HG02943 (cell line): ENCODE measurements at regions not wholly inside any gene's neighbourhood (a gene's known extent, or its start where the extent isn't known, plus 50 kb on each side); places are given as distances from the start of the nearest gene placed in this dataset.

ENCODE experiments used
- ATAC-seq: cut with Tn5 transposase; IDR thresholded peaks from one replicate; pipeline ENCODE4 v1.9.1; 2021; ENCODE audit warnings: mild to moderate bottlenecking, low read depth, moderate library complexity; ENCODE audit not compliant: unreplicated experiment

GRCh38 chr15:47400603-47401002 lies 316.7 kb upstream of the SEMA6D start:
- ATAC-seq: no peak

GRCh38 chr15:47401427-47401826 lies 315.9 kb upstream of the SEMA6D start:
- no peak for ATAC-seq

GRCh38 chr15:47402829-47403228 lies 314.5 kb upstream of the SEMA6D start:
- ATAC-seq: no peak

GRCh38 chr15:47404877-47405276 lies 312.4 kb upstream of the SEMA6D start:
- ATAC-seq: no peak

- no peak for ATAC-seq
Observed at GRCh38 chr15:47405365-47406162, 311.7 kb upstream of the SEMA6D start.

GRCh38 chr15:47407692-47408091 lies 309.6 kb upstream of the SEMA6D start:
- ATAC-seq: no peak

GRCh38 chr15:47409038-47409437 lies 308.3 kb upstream of the SEMA6D start:
- no peak for ATAC-seq

- ATAC-seq: no peak
Observed at GRCh38 chr15:47409600-47409999, 307.7 kb upstream of the SEMA6D start.

- ATAC-seq: no peak
Observed at GRCh38 chr15:47410247-47410646, 307.1 kb upstream of the SEMA6D start.

- ATAC-seq: no peak
Observed at GRCh38 chr15:47411733-47412132, 305.6 kb upstream of the SEMA6D start.

GRCh38 chr15:47412136-47412535 lies 305.2 kb upstream of the SEMA6D start:
- ATAC-seq: no peak

- ATAC-seq: no peak
Observed at GRCh38 chr15:47412802-47413201, 304.5 kb upstream of the SEMA6D start.

GRCh38 chr15:47414207-47414606 lies 303.1 kb upstream of the SEMA6D start:
- ATAC-seq: no peak

GRCh38 chr15:47415539-47415971 lies 301.8 kb upstream of the SEMA6D start:
- ATAC-seq: no peak

- no peak for ATAC-seq
Observed at GRCh38 chr15:47422881-47423665, 294.2 kb upstream of the SEMA6D start.

- no peak for ATAC-seq
Observed at GRCh38 chr15:47427463-47427862, 289.8 kb upstream of the SEMA6D start.

GRCh38 chr15:47429376-47429775 lies 287.9 kb upstream of the SEMA6D start:
- ATAC-seq: no peak

- ATAC-seq: no peak
Observed at GRCh38 chr15:47431501-47431900, 285.8 kb upstream of the SEMA6D start.

GRCh38 chr15:47432826-47433225 lies 284.5 kb upstream of the SEMA6D start:
- no peak for ATAC-seq

GRCh38 chr15:47434596-47434995 lies 282.7 kb upstream of the SEMA6D start:
- ATAC-seq: no peak

- no peak for ATAC-seq
Observed at GRCh38 chr15:47437491-47437890, 279.8 kb upstream of the SEMA6D start.
